C4-2B (cell line): ENCODE measurements at regions not wholly inside any gene's neighbourhood (a gene's known extent, or its start where the extent isn't known, plus 50 kb on each side); places are given as distances from the start of the nearest gene placed in this dataset.
"Not testable (repeated sequence)": the region's sequence is repeated elsewhere in the genome, so short reads cannot be mapped to it uniquely, and the experiment has no call there.

Source experiments
- CTCF ChIP-seq: fragments of 450-650 bp; conservative IDR thresholded peaks from 2 replicates; pipeline ENCODE4 v1.5.1; 2017; ENCODE audit warnings: mild to moderate bottlenecking
- ZFX ChIP-seq: fragments of 450-650 bp; IDR thresholded peaks from 2 replicates; pipeline ENCODE4 v1.6.1; 2017

DNA sequence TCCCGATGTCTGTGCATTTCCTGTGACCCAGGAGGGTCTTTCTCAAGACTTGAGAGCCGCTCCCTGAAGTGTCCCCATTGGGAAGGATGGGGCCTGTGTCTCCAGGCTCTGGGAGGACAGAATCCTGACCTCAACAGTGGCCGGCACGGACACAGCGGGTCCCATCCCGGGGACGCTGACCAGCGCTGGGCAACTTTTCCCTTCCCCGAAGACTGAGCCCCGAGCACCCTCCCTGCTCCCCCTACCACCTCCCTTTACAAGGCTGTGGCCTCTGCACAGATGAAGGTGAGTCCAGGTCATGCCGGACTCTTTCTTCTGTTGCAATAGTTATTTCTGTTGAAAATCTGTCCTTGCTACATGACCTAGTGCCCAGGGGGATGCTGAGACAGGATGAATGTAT is 135.7 kb downstream of the TMEM121 start:
- not testable (repeated sequence) for TF ChIP-seq CTCF, ZFX
